ENCODE measurements at regions not wholly inside any gene's neighbourhood (a gene's known extent, or its start where the extent isn't known, plus 50 kb on each side); places are given as distances from the start of the nearest gene placed in this dataset.

- Histone ChIP-seq H3K36me3 (ENCODE audit: control insufficient read depth in 2 of 2, extremely low read depth in 1 of 2, insufficient read depth in 2 of 2, low read length in 2 of 2) (no peaks in the 10 kb centered on the region), H3K27ac (ENCODE audit: control insufficient read depth, insufficient read depth, low read length) (no peak overlapping the region), H3K4me2 (ENCODE audit: control insufficient read depth, extremely low read depth, insufficient read depth, low read depth, low read length) (no peak overlapping the region), H3K4me3 (ENCODE audit: control insufficient read depth in 2 of 3, extremely low read depth in 1 of 3, insufficient read depth in 2 of 3, low read depth in 1 of 3, low read length in 3 of 3) (no peak overlapping the region), H4K20me1 (ENCODE audit: control insufficient read depth, extremely low read depth, insufficient read depth, low read length) (no peaks in the 10 kb centered on the region), H3K27me3 (ENCODE audit: control insufficient read depth, extremely low read depth, insufficient read depth, low read length) (peaks cover 5% of the 10 kb centered on the region), H3K9me3 (ENCODE audit: control insufficient read depth, low read depth, low read length) (no peaks in the 10 kb centered on the region), H3K9me1 (ENCODE audit: control insufficient read depth, extremely low read depth, insufficient read depth, low read length) (no peaks in the 10 kb centered on the region), H3K4me1 (ENCODE audit: control insufficient read depth, extremely low read depth, insufficient read depth, low read length) (no peaks in the 10 kb centered on the region), H3K79me2 (ENCODE audit: control insufficient read depth, insufficient read depth, low read length) (no peaks in the 10 kb centered on the region), H2AFZ (ENCODE audit: control insufficient read depth, low read length) (no peak overlapping the region), H3K9ac (ENCODE audit: control insufficient read depth, extremely low read depth, insufficient read depth, low read length) (no peak overlapping the region)
- no peak for TF ChIP-seq EZH2 (IDR thresholded peaks at IDR 0.05; ENCODE audit: low read length)
- TF ChIP-seq CTCF (optimal IDR thresholded peaks at IDR 0.05 in 1 of 3, IDR thresholded peaks at IDR 0.05 in 1 of 3, conservative IDR thresholded peaks at IDR 0.05 in 1 of 3; ENCODE audit: extremely low read depth in 1 of 3, insufficient read depth in 2 of 3, low read length in 3 of 3), result no peak
- FAIRE-seq (no peak), DNase-seq (ENCODE audit: low read depth, low spot score) (no peak)
- dilution Hi-C loops (cut with MboI; ENCODE audit: extremely low pct_ligation_motif_present, low sequenced_read_pairs), result no loop called here
These were observed 89.5 kb upstream of the TPM1 start for GRCh38 chr15:62953021-62953420.

GRCh38 chr15:62953496-62954045, 89.0 kb upstream of the TPM1 start:
- DNase-seq (ENCODE audit: low read depth, low spot score) (no peak), FAIRE-seq (no peak)
- no peaks in the 10 kb centered on the region for H3K9me1 ChIP-seq (ENCODE audit: control insufficient read depth, extremely low read depth, insufficient read depth, low read length)
- no peak overlapping the region for H3K4me2 ChIP-seq (ENCODE audit: control insufficient read depth, extremely low read depth, insufficient read depth, low read depth, low read length)
- no peaks in the 10 kb centered on the region for H3K36me3 ChIP-seq (ENCODE audit: control insufficient read depth in 2 of 2, extremely low read depth in 1 of 2, insufficient read depth in 2 of 2, low read length in 2 of 2)
- H3K27me3 ChIP-seq (ENCODE audit: control insufficient read depth, extremely low read depth, insufficient read depth, low read length), result peaks cover 5% of the 10 kb centered on the region
- no peak overlapping the region for H2AFZ ChIP-seq (ENCODE audit: control insufficient read depth, low read length)
- no peak overlapping the region for H3K27ac ChIP-seq (ENCODE audit: control insufficient read depth, insufficient read depth, low read length)
- TF ChIP-seq CTCF (optimal IDR thresholded peaks at IDR 0.05 in 1 of 3, IDR thresholded peaks at IDR 0.05 in 1 of 3, conservative IDR thresholded peaks at IDR 0.05 in 1 of 3; ENCODE audit: extremely low read depth in 1 of 3, insufficient read depth in 2 of 3, low read length in 3 of 3) (no peak), EZH2 (IDR thresholded peaks at IDR 0.05; ENCODE audit: low read length) (no peak)
- dilution Hi-C loops (cut with MboI; ENCODE audit: extremely low pct_ligation_motif_present, low sequenced_read_pairs), result no loop called here
- H4K20me1 ChIP-seq (ENCODE audit: control insufficient read depth, extremely low read depth, insufficient read depth, low read length), result no peaks in the 10 kb centered on the region
- no peaks in the 10 kb centered on the region for H3K4me1 ChIP-seq (ENCODE audit: control insufficient read depth, extremely low read depth, insufficient read depth, low read length)
- no peak overlapping the region for H3K9ac ChIP-seq (ENCODE audit: control insufficient read depth, extremely low read depth, insufficient read depth, low read length)
- H3K9me3 ChIP-seq (ENCODE audit: control insufficient read depth, low read depth, low read length), result no peaks in the 10 kb centered on the region
- no peak overlapping the region for H3K4me3 ChIP-seq (ENCODE audit: control insufficient read depth in 2 of 3, extremely low read depth in 1 of 3, insufficient read depth in 2 of 3, low read depth in 1 of 3, low read length in 3 of 3)
- no peaks in the 10 kb centered on the region for H3K79me2 ChIP-seq (ENCODE audit: control insufficient read depth, insufficient read depth, low read length)

Measured in keratinocyte (primary cell).